Trophoblast cell (in vitro differentiated cells and primary cell): ENCODE measurements at regions not wholly inside any gene's neighbourhood (a gene's known extent, or its start where the extent isn't known, plus 50 kb on each side); places are given as distances from the start of the nearest gene placed in this dataset.

ENCODE experiments used
- DNase-seq, 2 donors: peaks; one replicate each; pipeline ENCODE4 v3.0.0-alpha.2; 2016
- H2AFZ ChIP-seq: 2 replicates; pipeline ENCODE4 v1.6.1; 2013; ENCODE audit warnings: low read length, moderate library complexity, mild to moderate bottlenecking; ENCODE audit not compliant: insufficient read depth, poor library complexity
- H2AK5ac ChIP-seq: 2 replicates; pipeline ENCODE4 v1.6.1; 2013; ENCODE audit warnings: mild to moderate bottlenecking, low read length
- H2BK120ac ChIP-seq: 2 replicates; pipeline ENCODE4 v1.6.1; 2013; ENCODE audit warnings: low read length, mild to moderate bottlenecking, moderate library complexity; ENCODE audit not compliant: insufficient read depth, poor library complexity
- H2BK12ac ChIP-seq: 2 replicates; pipeline ENCODE4 v1.6.1; 2013; ENCODE audit warnings: mild to moderate bottlenecking, low read length, moderate library complexity
- H2BK5ac ChIP-seq: 2 replicates; pipeline ENCODE4 v1.6.1; 2013; ENCODE audit warnings: low read length, low read depth, moderate library complexity, mild to moderate bottlenecking; ENCODE audit not compliant: poor library complexity
- H3K14ac ChIP-seq: 2 replicates; pipeline ENCODE4 v1.6.1; 2013; ENCODE audit warnings: mild to moderate bottlenecking, low read length
- H3K18ac ChIP-seq: 2 replicates; pipeline ENCODE4 v1.6.1; 2013; ENCODE audit warnings: mild to moderate bottlenecking, low read length
- H3K23ac ChIP-seq: 2 replicates; pipeline ENCODE4 v1.6.1; 2013; ENCODE audit warnings: low read length
- H3K27ac ChIP-seq: 2 replicates; pipeline ENCODE4 v1.5.1; 2013; ENCODE audit warnings: low read depth, mild to moderate bottlenecking, inconsistent platforms, low read length, moderate library complexity
- H3K27me3 ChIP-seq: 2 replicates; pipeline ENCODE4 v1.6.1; 2013; ENCODE audit warnings: inconsistent platforms, mild to moderate bottlenecking, low read length, moderate library complexity; ENCODE audit not compliant: insufficient read depth
- H3K36me3 ChIP-seq, 2 experiments: 1 replicate in 1 of 2; 2 replicates in 1 of 2; pipeline ENCODE4 v1.6.1; 2013; ENCODE audit warnings: low read length in 2 of 2, mild to moderate bottlenecking in 2 of 2, moderate library complexity in 1 of 2; ENCODE audit not compliant: insufficient read depth in 2 of 2, control insufficient read depth in 1 of 2
- H3K4ac ChIP-seq: 2 replicates; pipeline ENCODE4 v1.6.1; 2013; ENCODE audit warnings: low read depth, mild to moderate bottlenecking, low read length, moderate library complexity
- H3K4me1 ChIP-seq, 2 experiments: 1 replicate in 1 of 2; 2 replicates in 1 of 2; pipeline ENCODE4 v1.6.1; 2013; ENCODE audit warnings: low read length in 2 of 2, mild to moderate bottlenecking in 2 of 2, moderate library complexity in 1 of 2; ENCODE audit not compliant: insufficient read depth in 2 of 2, control insufficient read depth in 1 of 2
- H3K4me2 ChIP-seq: 2 replicates; pipeline ENCODE4 v1.6.1; 2013; ENCODE audit warnings: inconsistent platforms, mild to moderate bottlenecking, low read length, moderate library complexity
- H3K4me3 ChIP-seq: 2 replicates; pipeline ENCODE4 v1.5.1; 2013; ENCODE audit warnings: mild to moderate bottlenecking, low read depth, low read length, inconsistent platforms
- H3K79me1 ChIP-seq: one replicate; pipeline ENCODE4 v1.6.1; 2013; ENCODE audit warnings: low read length
- H3K79me2 ChIP-seq: 2 replicates; pipeline ENCODE4 v1.6.1; 2013; ENCODE audit warnings: low read length, mild to moderate bottlenecking; ENCODE audit not compliant: control insufficient read depth, insufficient read depth, poor library complexity
- H3K9ac ChIP-seq: 2 replicates; pipeline ENCODE4 v1.6.1; 2013; ENCODE audit warnings: mild to moderate bottlenecking, low read length
- H3K9me3 ChIP-seq: 2 replicates; pipeline ENCODE4 v1.6.1; 2013; ENCODE audit warnings: low read depth, mild to moderate bottlenecking, control low read depth, inconsistent platforms, low read length; ENCODE audit not compliant: insufficient read depth
- H4K12ac ChIP-seq: 2 replicates; pipeline ENCODE4 v1.6.1; 2013; ENCODE audit warnings: low read depth, mild to moderate bottlenecking, low read length, moderate library complexity
- H4K8ac ChIP-seq: 2 replicates; pipeline ENCODE4 v1.6.1; 2013; ENCODE audit warnings: low read depth, mild to moderate bottlenecking, low read length, moderate library complexity
- H4K91ac ChIP-seq: one replicate; pipeline ENCODE4 v1.6.1; 2013; ENCODE audit warnings: low read depth, mild to moderate bottlenecking, low read length, moderate library complexity
- WGBS: extraction: QIAGEN DNeasy Blood & Tissue Kit; methylation state at CpG from one replicate; pipeline ENCODE4 v1.1.7; 2013; ENCODE audit warnings: missing lambda C conversion rate; ENCODE audit not compliant: insufficient read length, insufficient coverage; ENCODE audit errors: extremely low coverage; 5-methylcytosine and 5-hydroxymethylcytosine counted together

GRCh38 chr3:87553058-87553457 is 276.7 kb upstream of the POU1F1 start:
- no peaks in the 10 kb centered on the region for H3K79me2 ChIP-seq
- no peak for DNase-seq
- no peak overlapping the region for H2BK120ac ChIP-seq
- H3K18ac ChIP-seq = no peak overlapping the region
- no peak overlapping the region for H3K4me3 ChIP-seq
- no peaks in the 10 kb centered on the region for H3K27me3 ChIP-seq
- WGBS = no CpG with 5 or more reads among the region's 3 CpGs
- no peaks in the 10 kb centered on the region for H3K9me3 ChIP-seq
- no peak overlapping the region for H3K9ac ChIP-seq
- no peak overlapping the region for H4K91ac ChIP-seq
- no peak overlapping the region for H2AK5ac ChIP-seq
- H4K12ac ChIP-seq = no peak overlapping the region
- H2BK5ac ChIP-seq = no peak overlapping the region
- no peak overlapping the region for H4K8ac ChIP-seq
- no peak overlapping the region for H3K27ac ChIP-seq
- H3K36me3 ChIP-seq = no peaks in the 10 kb centered on the region
- H3K4me2 ChIP-seq = no peak overlapping the region
- H3K4ac ChIP-seq = no peak overlapping the region
- H2AFZ ChIP-seq = no peak overlapping the region
- H2BK12ac ChIP-seq = no peak overlapping the region
- no peak overlapping the region for H3K23ac ChIP-seq
- H3K4me1 ChIP-seq = no peaks in the 10 kb centered on the region
- H3K14ac ChIP-seq = no peak overlapping the region
- H3K79me1 ChIP-seq = no peaks in the 10 kb centered on the region

GRCh38 chr3:87550892-87551291 is 274.5 kb upstream of the POU1F1 start:
- no peak overlapping the region for H3K4me3 ChIP-seq
- no peak overlapping the region for H3K27ac ChIP-seq
- H3K79me1 ChIP-seq = no peaks in the 10 kb centered on the region
- no peak overlapping the region for H3K14ac ChIP-seq
- H2AFZ ChIP-seq = no peak overlapping the region
- no peak for DNase-seq
- H3K79me2 ChIP-seq = no peaks in the 10 kb centered on the region
- no CpG with 5 or more reads among the region's 3 CpGs for WGBS
- H4K12ac ChIP-seq = no peak overlapping the region
- H4K8ac ChIP-seq = no peak overlapping the region
- no peaks in the 10 kb centered on the region for H3K27me3 ChIP-seq
- no peak overlapping the region for H4K91ac ChIP-seq
- no peak overlapping the region for H3K4ac ChIP-seq
- no peak overlapping the region for H3K18ac ChIP-seq
- H2AK5ac ChIP-seq = no peak overlapping the region
- H3K9ac ChIP-seq = no peak overlapping the region
- H3K4me1 ChIP-seq = no peaks in the 10 kb centered on the region
- no peaks in the 10 kb centered on the region for H3K36me3 ChIP-seq
- H2BK120ac ChIP-seq = no peak overlapping the region
- no peak overlapping the region for H2BK5ac ChIP-seq
- no peak overlapping the region for H3K4me2 ChIP-seq
- no peak overlapping the region for H3K23ac ChIP-seq
- H3K9me3 ChIP-seq = no peaks in the 10 kb centered on the region
- no peak overlapping the region for H2BK12ac ChIP-seq

DNA sequence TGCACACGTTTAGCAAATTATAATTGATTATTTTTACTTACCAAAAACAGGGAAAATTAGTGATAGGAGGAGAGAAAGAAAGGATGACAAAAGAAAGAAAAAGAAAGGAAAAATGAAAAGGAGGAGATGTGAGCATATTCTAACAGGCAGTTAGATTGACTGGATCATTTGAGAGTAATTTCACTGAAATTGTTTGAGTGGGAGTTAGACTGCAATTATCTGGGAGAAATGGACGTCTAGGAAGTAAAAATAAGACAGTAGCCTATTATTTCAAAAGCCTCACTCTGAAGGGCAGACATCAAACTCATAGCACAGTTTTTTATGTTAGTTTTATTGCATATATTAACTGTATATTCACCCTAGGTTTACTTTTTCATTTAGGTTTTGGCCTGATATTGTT is 272.8 kb upstream of the POU1F1 start:
- Histone ChIP-seq H3K4me3 (no peak overlapping the region), H4K91ac (no peak overlapping the region), H3K4me1 (no peaks in the 10 kb centered on the region), H2AK5ac (no peak overlapping the region), H4K8ac (no peak overlapping the region), H2BK5ac (no peak overlapping the region), H3K79me2 (no peaks in the 10 kb centered on the region), H3K18ac (no peak overlapping the region), H2BK12ac (no peak overlapping the region), H3K9ac (no peak overlapping the region), H3K36me3 (no peaks in the 10 kb centered on the region), H3K27ac (no peak overlapping the region), H3K4me2 (no peak overlapping the region), H3K79me1 (no peaks in the 10 kb centered on the region), H3K27me3 (no peaks in the 10 kb centered on the region), H3K4ac (no peak overlapping the region), H2BK120ac (no peak overlapping the region), H2AFZ (no peak overlapping the region), H3K23ac (no peak overlapping the region), H3K9me3 (no peaks in the 10 kb centered on the region), H3K14ac (no peak overlapping the region), H4K12ac (no peak overlapping the region)
- no peak for DNase-seq
- no CpG with 5 or more reads among the region's 2 CpGs for WGBS

DNA sequence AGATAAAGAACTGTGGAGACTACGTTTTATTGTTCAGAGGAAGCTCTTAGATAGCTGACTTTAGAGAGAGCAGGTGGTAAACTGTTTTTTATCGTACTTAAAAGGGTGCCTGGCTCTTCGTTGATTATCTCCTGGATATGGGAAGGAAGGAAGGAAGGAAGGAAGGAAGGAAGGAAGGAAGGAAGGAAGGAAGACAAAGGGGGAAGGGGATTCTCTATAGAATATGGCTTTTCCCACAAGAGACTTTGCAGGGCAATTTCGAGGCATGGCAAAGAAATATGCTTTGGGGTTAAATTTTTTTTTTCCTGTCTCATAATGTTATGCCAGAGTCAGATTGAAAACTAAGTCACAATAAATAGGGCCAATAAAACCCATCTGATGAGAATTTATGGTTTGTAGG is 271.9 kb upstream of the POU1F1 start:
- H3K4me2 ChIP-seq = no peak overlapping the region
- no CpG with 5 or more reads among the region's 4 CpGs for WGBS
- H3K9me3 ChIP-seq = no peaks in the 10 kb centered on the region
- no peak overlapping the region for H3K23ac ChIP-seq
- H2AFZ ChIP-seq = no peak overlapping the region
- H3K4me1 ChIP-seq = no peaks in the 10 kb centered on the region
- H4K12ac ChIP-seq = no peak overlapping the region
- H4K91ac ChIP-seq = no peak overlapping the region
- no peak overlapping the region for H4K8ac ChIP-seq
- no peak overlapping the region for H3K9ac ChIP-seq
- H3K14ac ChIP-seq = no peak overlapping the region
- no peak overlapping the region for H3K18ac ChIP-seq
- H3K79me2 ChIP-seq = no peaks in the 10 kb centered on the region
- no peaks in the 10 kb centered on the region for H3K36me3 ChIP-seq
- H2BK5ac ChIP-seq = no peak overlapping the region
- no peak overlapping the region for H2AK5ac ChIP-seq
- no peak overlapping the region for H3K4ac ChIP-seq
- no peaks in the 10 kb centered on the region for H3K27me3 ChIP-seq
- H3K27ac ChIP-seq = no peak overlapping the region
- no peak overlapping the region for H2BK120ac ChIP-seq
- no peaks in the 10 kb centered on the region for H3K79me1 ChIP-seq
- H3K4me3 ChIP-seq = no peak overlapping the region
- no peak overlapping the region for H2BK12ac ChIP-seq
- no peak for DNase-seq
